ENCODE measurements at regions not wholly inside any gene's neighbourhood (a gene's known extent, or its start where the extent isn't known, plus 50 kb on each side); places are given as distances from the start of the nearest gene placed in this dataset.
"Not testable (repeated sequence)": the region's sequence is repeated elsewhere in the genome, so short reads cannot be mapped to it uniquely, and the experiment has no call there.

DNA sequence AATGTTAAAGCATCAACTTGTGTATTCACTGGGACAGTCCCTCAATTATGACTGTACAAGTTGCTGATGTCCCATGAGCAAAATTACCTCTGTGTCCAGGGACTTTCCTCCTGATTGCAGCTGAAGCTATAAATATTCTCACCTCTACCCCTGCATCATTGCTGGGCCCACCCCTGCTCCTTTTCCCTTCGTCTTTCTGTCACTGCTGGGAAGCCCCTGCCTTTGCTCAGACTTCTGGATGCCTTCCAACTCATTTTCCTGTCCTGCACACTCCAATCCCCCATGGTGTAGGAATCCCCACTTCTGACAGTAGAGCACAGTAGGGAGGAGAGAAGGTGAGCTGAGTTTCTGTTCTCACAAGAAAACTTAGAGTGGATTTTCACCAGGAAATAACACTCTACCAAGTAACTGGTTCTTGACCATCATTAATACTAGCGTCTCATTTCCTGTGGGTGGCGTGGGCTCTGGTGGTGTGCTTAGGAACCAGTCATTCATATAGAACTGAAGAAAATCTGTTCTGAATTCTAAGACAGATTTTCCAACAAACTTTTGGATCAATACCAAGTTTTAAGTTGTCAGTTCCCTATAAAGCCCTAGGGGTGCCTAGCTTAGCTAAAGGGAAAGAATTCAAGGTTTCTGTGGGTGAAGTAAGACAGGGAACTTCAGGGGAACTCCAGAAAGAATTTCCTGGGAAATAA is 136.2 kb upstream of the MED14 start:
- Histone ChIP-seq H3K27me3 (no peaks in the 10 kb centered on the region), H3K4me1 (no peaks in the 10 kb centered on the region), H3K36me3 (no peaks in the 10 kb centered on the region), H3K4me3 (no peak overlapping the region), H3K27ac (no peak overlapping the region), H3K9me3 (no peaks in the 10 kb centered on the region)
- TF ChIP-seq, protein P1, sequence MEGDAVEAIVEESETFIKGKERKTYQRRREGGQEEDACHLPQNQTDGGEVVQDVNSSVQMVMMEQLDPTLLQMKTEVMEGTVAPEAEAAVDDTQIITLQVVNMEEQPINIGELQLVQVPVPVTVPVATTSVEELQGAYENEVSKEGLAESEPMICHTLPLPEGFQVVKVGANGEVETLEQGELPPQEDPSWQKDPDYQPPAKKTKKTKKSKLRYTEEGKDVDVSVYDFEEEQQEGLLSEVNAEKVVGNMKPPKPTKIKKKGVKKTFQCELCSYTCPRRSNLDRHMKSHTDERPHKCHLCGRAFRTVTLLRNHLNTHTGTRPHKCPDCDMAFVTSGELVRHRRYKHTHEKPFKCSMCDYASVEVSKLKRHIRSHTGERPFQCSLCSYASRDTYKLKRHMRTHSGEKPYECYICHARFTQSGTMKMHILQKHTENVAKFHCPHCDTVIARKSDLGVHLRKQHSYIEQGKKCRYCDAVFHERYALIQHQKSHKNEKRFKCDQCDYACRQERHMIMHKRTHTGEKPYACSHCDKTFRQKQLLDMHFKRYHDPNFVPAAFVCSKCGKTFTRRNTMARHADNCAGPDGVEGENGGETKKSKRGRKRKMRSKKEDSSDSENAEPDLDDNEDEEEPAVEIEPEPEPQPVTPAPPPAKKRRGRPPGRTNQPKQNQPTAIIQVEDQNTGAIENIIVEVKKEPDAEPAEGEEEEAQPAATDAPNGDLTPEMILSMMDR (IDR thresholded peaks at IDR 0.05): no peak
- TF ChIP-seq EP300 (IDR thresholded peaks at IDR 0.05) (no peak), POLR2A (IDR thresholded peaks at IDR 0.05) (no peak), POLR2AphosphoS5 (IDR thresholded peaks at IDR 0.05) (no peak)
- no peak for DNase-seq
- WGBS, 2 donors: 9 to 37% methylated on average over 1 to 3 of the region's 3 CpGs
- no peak for ATAC-seq (ENCODE audit: low FRiP score in 2 of 2)

DNA sequence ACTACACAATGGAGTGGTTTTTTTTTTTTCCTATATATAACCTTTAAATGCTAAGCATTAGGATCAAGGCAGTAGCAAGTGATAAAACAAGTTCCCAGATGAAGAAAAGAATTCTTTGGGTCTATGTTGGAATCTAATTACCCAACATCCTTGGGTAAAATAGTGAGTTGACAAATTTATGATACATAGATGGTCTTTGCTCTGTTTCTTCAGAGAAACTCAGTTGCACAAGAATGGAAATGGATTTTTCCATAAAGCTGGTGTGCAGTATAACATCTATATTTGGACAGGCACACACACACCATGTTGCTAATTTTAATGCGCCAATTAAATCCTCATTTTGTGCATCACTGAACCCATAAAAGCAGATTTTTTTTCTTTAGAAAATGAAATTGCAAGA is 137.0 kb upstream of the MED14 start:
- Histone ChIP-seq H3K36me3 (no peaks in the 10 kb centered on the region), H3K27me3 (no peaks in the 10 kb centered on the region), H3K27ac (no peak overlapping the region), H3K9me3 (no peaks in the 10 kb centered on the region), H3K4me3 (no peak overlapping the region), H3K4me1 (no peaks in the 10 kb centered on the region)
- 88 to 100% methylated on average over 1 of the region's 1 CpG for WGBS, 2 donors
- DNase-seq: no peak
- TF ChIP-seq POLR2AphosphoS5 (IDR thresholded peaks at IDR 0.05): no peak
- no peak for TF ChIP-seq EP300 (IDR thresholded peaks at IDR 0.05)
- no peak for TF ChIP-seq POLR2A (IDR thresholded peaks at IDR 0.05)
- TF ChIP-seq, protein P1 (IDR thresholded peaks at IDR 0.05): no peak
- ATAC-seq (ENCODE audit: low FRiP score in 2 of 2): no peak

DNA sequence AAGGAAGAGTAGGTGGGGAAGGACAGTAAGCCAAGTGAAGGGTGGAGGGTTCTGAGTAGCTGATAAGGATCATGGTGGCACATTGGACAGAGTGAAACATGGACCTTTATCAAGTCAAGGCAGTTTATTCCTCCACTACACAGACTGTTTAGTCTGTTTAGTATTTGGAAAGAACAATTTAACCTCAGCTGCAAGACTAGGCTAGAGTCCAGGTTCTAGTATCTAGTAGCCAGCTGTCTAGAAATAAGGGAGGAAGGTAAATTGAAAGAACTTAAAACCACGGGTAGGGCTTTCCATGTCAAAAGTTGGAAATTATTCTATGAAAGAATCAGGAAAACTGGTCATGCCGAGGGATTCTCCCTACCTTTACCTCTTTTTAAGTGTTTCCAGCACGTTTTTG is 140.1 kb upstream of the MED14 start:
- Histone ChIP-seq H3K36me3 (no peaks in the 10 kb centered on the region), H3K4me1 (no peaks in the 10 kb centered on the region), H3K4me3 (no peak overlapping the region), H3K27ac (no peak overlapping the region), H3K9me3 (no peaks in the 10 kb centered on the region), H3K27me3 (no peaks in the 10 kb centered on the region)
- no peak for DNase-seq
- TF ChIP-seq POLR2A (IDR thresholded peaks at IDR 0.05) (no peak), EP300 (IDR thresholded peaks at IDR 0.05) (no peak), POLR2AphosphoS5 (IDR thresholded peaks at IDR 0.05) (no peak)
- TF ChIP-seq, protein P1 (IDR thresholded peaks at IDR 0.05): no peak
- ATAC-seq (ENCODE audit: low FRiP score in 2 of 2): no peak
- WGBS, 2 donors: 73 to 78% methylated on average over 3 of the region's 3 CpGs

DNA sequence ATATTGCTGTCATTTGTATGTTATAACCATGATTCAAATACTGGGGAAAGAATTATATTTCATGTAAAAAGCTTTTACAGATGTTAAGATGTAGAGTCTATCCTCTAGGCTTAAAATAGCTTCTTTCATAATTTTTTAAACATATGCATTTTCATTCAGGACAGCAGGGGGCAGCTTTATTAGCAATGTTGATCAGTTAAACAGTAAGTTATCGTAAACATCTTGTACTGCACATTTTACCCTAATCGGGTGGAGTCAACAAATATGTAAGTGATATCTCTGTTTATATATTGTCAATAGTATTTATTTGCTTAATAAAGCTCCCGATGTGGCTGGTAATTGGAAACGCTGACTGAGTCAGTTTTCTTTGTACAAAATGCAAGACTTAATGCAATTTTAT is 142.5 kb upstream of the MED14 start:
- Histone ChIP-seq H3K4me3 (no peak overlapping the region), H3K9me3 (no peaks in the 10 kb centered on the region), H3K27me3 (peaks cover 0 to 3% (median 0%) of the 10 kb centered on the region in 4 donors), H3K4me1 (no peaks in the 10 kb centered on the region), H3K27ac (no peak overlapping the region), H3K36me3 (no peaks in the 10 kb centered on the region)
- no peak for TF ChIP-seq POLR2A (IDR thresholded peaks at IDR 0.05)
- TF ChIP-seq, protein P1 (IDR thresholded peaks at IDR 0.05): peak; percentile 14 to 49 (median 26)
- DNase-seq (no peak), ATAC-seq (ENCODE audit: low FRiP score in 2 of 2) (no peak)
- WGBS, 2 donors: 11 to 41% methylated on average over 4 of the region's 4 CpGs

DNA sequence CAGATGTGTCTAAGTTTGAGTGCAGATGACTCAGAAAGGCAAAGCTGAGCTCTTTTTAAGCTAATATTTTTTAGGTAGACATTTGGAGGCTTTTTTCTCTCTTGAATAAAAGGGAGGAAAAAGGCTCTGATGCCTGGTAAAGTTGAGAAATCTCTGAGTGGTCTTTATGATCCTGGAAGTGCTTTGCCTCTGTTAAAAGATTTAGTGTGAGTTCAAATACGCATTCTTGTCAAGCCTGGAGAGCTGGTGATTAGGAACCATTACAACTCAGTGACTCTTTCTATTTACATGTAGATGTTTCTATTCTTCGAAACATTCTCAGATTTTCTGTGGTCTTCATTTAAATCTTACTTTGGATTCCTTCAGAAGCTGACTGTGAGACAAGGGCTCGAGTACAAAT is 143.4 kb upstream of the MED14 start:
- Histone ChIP-seq H3K36me3 (no peaks in the 10 kb centered on the region), H3K4me1 (no peaks in the 10 kb centered on the region), H3K9me3 (no peaks in the 10 kb centered on the region), H3K27me3 (peaks cover 0 to 3% (median 0%) of the 10 kb centered on the region in 4 donors), H3K27ac (no peak overlapping the region), H3K4me3 (no peak overlapping the region)
- DNase-seq: no peak
- no peak for ATAC-seq (ENCODE audit: low FRiP score in 2 of 2)
- TF ChIP-seq POLR2AphosphoS5 (IDR thresholded peaks at IDR 0.05) (no peak), POLR2A (IDR thresholded peaks at IDR 0.05) (no peak), EP300 (IDR thresholded peaks at IDR 0.05) (no peak)
- TF ChIP-seq, protein P1 (IDR thresholded peaks at IDR 0.05): no peak
- 55 to 74% methylated on average over 3 of the region's 3 CpGs for WGBS, 2 donors

DNA sequence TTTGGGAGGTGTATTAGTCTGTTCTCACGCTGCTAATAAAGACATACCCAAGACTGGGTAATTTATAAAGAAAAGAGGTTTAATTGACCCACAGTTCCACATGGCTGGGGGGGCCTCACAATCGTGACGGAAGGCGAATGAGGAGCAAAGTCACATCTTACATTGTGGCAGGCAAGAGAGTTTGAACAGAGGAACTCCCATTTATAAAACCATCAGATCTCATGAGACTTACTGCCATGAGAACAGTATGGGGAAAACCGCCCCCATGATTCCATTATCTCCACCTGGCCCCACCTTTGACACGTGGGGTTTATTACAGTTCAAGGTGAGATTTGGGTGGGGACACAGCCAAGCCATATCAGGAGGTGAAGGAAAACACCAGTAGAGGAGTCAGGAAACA is 143.8 kb upstream of the MED14 start:
- not testable (repeated sequence) for H3K36me3 ChIP-seq; H3K4me1 ChIP-seq; H3K4me3 ChIP-seq; H3K27me3 ChIP-seq; H3K9me3 ChIP-seq; ATAC-seq (ENCODE audit: low FRiP score in 2 of 2); H3K27ac ChIP-seq; DNase-seq
- WGBS, 2 donors: 56 to 89% methylated on average over 6 of the region's 6 CpGs

All from upper lobe of left lung (tissue), 6 donors.